DND-41 (cell line): ENCODE measurements at regions not wholly inside any gene's neighbourhood (a gene's known extent, or its start where the extent isn't known, plus 50 kb on each side); places are given as distances from the start of the nearest gene placed in this dataset.

Experiments used
- ATAC-seq: fragments of 200-7000 bp; cut with Tn5 transposase; 3 replicates; pipeline ENCODE4 v1.9.1; 2021; ENCODE audit warnings: low read depth; ENCODE audit not compliant: insufficient read depth
- DNase-seq: peaks from one replicate; pipeline ENCODE4 v3.0.0-alpha.2; 2020
- H2AFZ ChIP-seq: 2 replicates; pipeline ENCODE4 v1.6.0; 2012; ENCODE audit warnings: low read depth, low read length
- H3K27ac ChIP-seq: 2 replicates; pipeline ENCODE4 v1.5.1; 2012; ENCODE audit warnings: low read length, inconsistent platforms
- H3K27me3 ChIP-seq: fragments of 200-600 bp; sonication (generic); 2 replicates; pipeline ENCODE4 v1.6.0; 2012; ENCODE audit warnings: low read length, mild to moderate bottlenecking, inconsistent platforms; ENCODE audit not compliant: insufficient read depth, poor library complexity
- H3K36me3 ChIP-seq: 2 replicates; pipeline ENCODE4 v1.5.1; 2012; ENCODE audit warnings: low read length, inconsistent platforms; ENCODE audit not compliant: insufficient read depth
- H3K4me1 ChIP-seq: 2 replicates; pipeline ENCODE4 v1.5.1; 2012; ENCODE audit warnings: mild to moderate bottlenecking, low read length; ENCODE audit not compliant: insufficient read depth
- H3K4me2 ChIP-seq: 2 replicates; pipeline ENCODE4 v1.6.0; 2012; ENCODE audit warnings: mild to moderate bottlenecking, moderate library complexity, low read length, inconsistent platforms; ENCODE audit not compliant: insufficient read depth
- H3K4me3 ChIP-seq, 2 experiments: fragments of 200-600 bp in 1 of 2; shearing (Covaris generic) in 1 of 2; 2 replicates each; pipeline ENCODE4 v1.5.1; 2012 to 2016; ENCODE audit warnings: inconsistent platforms in 2 of 2, low read length in 2 of 2, mild to moderate bottlenecking in 2 of 2, low read depth in 1 of 2, moderate library complexity in 1 of 2
- H3K79me2 ChIP-seq: 2 replicates; pipeline ENCODE4 v1.6.0; 2012; ENCODE audit warnings: low read length, inconsistent platforms; ENCODE audit not compliant: insufficient read depth
- H3K9ac ChIP-seq: 2 replicates; pipeline ENCODE4 v1.6.0; 2012; ENCODE audit warnings: low read depth, mild to moderate bottlenecking, inconsistent platforms, low read length, moderate library complexity
- H3K9me3 ChIP-seq: 2 replicates; pipeline ENCODE4 v1.5.1; 2012; ENCODE audit warnings: low read length, moderate library complexity, mild to moderate bottlenecking, inconsistent platforms; ENCODE audit not compliant: insufficient read depth, severe bottlenecking
- H4K20me1 ChIP-seq: 2 replicates; pipeline ENCODE4 v1.6.0; 2012; ENCODE audit warnings: low read length; ENCODE audit not compliant: insufficient read depth
- EZH2 ChIP-seq: IDR thresholded peaks from 3 replicates; pipeline ENCODE4 v1.6.1; 2012; ENCODE audit warnings: borderline replicate concordance, low read depth, mild to moderate bottlenecking, moderate library complexity, low read length, inconsistent platforms; ENCODE audit not compliant: severe bottlenecking
- TF ChIP-seq, protein P1 (sequence below): IDR thresholded peaks from 2 replicates; pipeline ENCODE4 v1.5.1; 2012; ENCODE audit warnings: borderline replicate concordance, low read length, moderate library complexity, mild to moderate bottlenecking; ENCODE audit not compliant: poor library complexity, severe bottlenecking; ENCODE audit errors: extremely low read depth

DNA sequence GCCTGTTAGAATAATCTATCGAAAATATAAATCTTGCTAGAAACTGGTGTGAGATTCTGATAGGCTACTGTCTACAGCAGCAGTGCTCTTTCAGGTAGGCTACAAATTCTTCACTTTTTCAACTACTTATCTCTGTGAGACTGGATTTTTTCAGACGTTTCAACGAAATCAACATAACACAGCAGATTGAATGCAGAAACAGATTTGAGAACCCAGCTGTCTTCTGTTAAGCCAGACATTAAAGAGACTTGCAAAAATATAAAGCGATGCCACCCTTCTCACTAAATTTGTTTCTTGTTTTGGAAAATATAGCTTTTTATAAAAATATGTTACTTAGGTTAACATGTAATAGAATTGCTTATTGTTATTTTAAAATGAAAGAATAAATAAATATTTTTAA, 140.6 kb upstream of the PHACTR1 start:
- H3K27me3 ChIP-seq, result no peaks in the 10 kb centered on the region
- no peaks in the 10 kb centered on the region for H3K9me3 ChIP-seq
- H3K27ac ChIP-seq, result no peak overlapping the region
- no peaks in the 10 kb centered on the region for H3K4me1 ChIP-seq
- TF ChIP-seq, protein P1, sequence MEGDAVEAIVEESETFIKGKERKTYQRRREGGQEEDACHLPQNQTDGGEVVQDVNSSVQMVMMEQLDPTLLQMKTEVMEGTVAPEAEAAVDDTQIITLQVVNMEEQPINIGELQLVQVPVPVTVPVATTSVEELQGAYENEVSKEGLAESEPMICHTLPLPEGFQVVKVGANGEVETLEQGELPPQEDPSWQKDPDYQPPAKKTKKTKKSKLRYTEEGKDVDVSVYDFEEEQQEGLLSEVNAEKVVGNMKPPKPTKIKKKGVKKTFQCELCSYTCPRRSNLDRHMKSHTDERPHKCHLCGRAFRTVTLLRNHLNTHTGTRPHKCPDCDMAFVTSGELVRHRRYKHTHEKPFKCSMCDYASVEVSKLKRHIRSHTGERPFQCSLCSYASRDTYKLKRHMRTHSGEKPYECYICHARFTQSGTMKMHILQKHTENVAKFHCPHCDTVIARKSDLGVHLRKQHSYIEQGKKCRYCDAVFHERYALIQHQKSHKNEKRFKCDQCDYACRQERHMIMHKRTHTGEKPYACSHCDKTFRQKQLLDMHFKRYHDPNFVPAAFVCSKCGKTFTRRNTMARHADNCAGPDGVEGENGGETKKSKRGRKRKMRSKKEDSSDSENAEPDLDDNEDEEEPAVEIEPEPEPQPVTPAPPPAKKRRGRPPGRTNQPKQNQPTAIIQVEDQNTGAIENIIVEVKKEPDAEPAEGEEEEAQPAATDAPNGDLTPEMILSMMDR, result no peak
- TF ChIP-seq EZH2, result no peak
- no peak overlapping the region for H3K4me2 ChIP-seq
- no peaks in the 10 kb centered on the region for H3K79me2 ChIP-seq
- no peak overlapping the region for H2AFZ ChIP-seq
- no peak overlapping the region for H3K4me3 ChIP-seq
- ATAC-seq, result no peak
- H4K20me1 ChIP-seq, result no peaks in the 10 kb centered on the region
- H3K36me3 ChIP-seq, result no peaks in the 10 kb centered on the region
- no peak overlapping the region for H3K9ac ChIP-seq
- DNase-seq, result no peak

DNA sequence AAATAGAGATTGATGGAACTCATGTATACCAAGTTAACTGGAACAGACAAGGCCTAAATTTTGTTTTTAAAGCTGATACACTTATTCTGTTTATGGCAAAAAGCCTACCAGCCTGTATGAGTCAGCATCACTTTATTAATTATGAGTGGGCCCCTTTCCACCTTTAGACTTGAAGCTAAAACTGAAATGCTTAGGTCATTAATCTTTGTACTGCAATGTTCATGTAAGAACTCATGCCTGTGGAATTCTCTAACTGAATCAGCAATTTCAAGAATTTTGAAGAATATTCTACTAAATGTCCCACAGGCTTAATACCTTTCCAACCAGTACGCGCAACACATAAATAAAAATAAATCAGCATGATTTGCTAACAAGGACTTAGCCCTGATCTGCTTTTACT, 140.2 kb upstream of the PHACTR1 start:
- DNase-seq, result no peak
- Histone ChIP-seq H3K27ac (no peak overlapping the region), H3K27me3 (no peaks in the 10 kb centered on the region), H3K36me3 (no peaks in the 10 kb centered on the region), H3K4me3 (no peak overlapping the region), H3K4me1 (no peaks in the 10 kb centered on the region), H3K4me2 (no peak overlapping the region), H3K9ac (no peak overlapping the region), H3K9me3 (no peaks in the 10 kb centered on the region), H4K20me1 (no peaks in the 10 kb centered on the region), H3K79me2 (no peaks in the 10 kb centered on the region), H2AFZ (no peak overlapping the region)
- TF ChIP-seq, protein P1, result no peak
- no peak for TF ChIP-seq EZH2
- ATAC-seq, result no peak

DNA sequence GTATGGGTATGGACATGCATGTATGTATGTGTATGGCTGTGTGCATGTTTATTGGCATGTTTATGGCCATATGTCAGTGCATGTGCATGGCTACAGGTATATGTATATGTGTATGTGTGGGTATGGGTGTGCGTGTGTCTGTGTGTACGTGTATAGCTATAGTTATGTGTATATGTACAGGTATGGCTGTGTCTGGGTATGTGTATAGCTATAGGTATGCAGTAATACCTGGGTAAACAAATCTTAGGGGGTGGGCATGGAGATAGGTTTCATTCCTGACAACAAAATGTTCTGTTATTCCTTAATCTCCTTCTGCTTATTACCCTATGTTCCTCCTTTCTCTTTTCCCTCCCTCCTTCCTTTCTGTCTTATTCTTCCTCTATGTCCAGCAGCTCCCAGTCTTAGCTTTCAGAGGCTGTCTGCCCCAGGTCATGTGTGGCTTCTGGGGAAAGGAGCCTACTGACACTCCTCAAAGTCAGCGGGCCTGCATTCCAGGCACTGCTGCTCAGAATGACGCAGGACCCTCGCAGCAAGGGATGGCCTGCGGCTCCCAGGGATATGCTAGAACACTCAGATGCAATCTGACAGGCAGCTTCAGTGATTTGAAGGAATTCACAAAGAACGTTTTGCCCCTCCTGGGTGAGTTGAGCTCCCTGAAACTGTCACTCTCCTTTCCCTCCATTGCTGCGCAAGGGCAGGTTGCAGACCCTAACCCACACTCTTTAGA, 139.3 kb upstream of the PHACTR1 start:
- no peaks in the 10 kb centered on the region for H3K9me3 ChIP-seq
- no peak for DNase-seq
- no peaks in the 10 kb centered on the region for H3K4me1 ChIP-seq
- no peaks in the 10 kb centered on the region for H4K20me1 ChIP-seq
- H3K27me3 ChIP-seq, result no peaks in the 10 kb centered on the region
- H2AFZ ChIP-seq, result no peak overlapping the region
- no peak overlapping the region for H3K27ac ChIP-seq
- H3K4me2 ChIP-seq, result no peak overlapping the region
- no peaks in the 10 kb centered on the region for H3K36me3 ChIP-seq
- TF ChIP-seq, protein P1, result no peak
- no peak for TF ChIP-seq EZH2
- H3K79me2 ChIP-seq, result no peaks in the 10 kb centered on the region
- no peak for ATAC-seq
- no peak overlapping the region for H3K9ac ChIP-seq
- H3K4me3 ChIP-seq, result no peak overlapping the region
